Progenitor cell of endocrine pancreas (in vitro differentiated cells): ENCODE measurements at regions not wholly inside any gene's neighbourhood (a gene's known extent, or its start where the extent isn't known, plus 50 kb on each side); places are given as distances from the start of the nearest gene placed in this dataset.

Experiments
- DNase-seq: peaks from one replicate; pipeline ENCODE4 v3.0.0; 2021; ENCODE audit warnings: low spot score; ENCODE audit not compliant: unreplicated experiment
- H3K27ac Mint-ChIP-seq: 2 replicates; pipeline ENCODE4 v1.8.0; 2021; ENCODE audit warnings: mild to moderate bottlenecking, moderate library complexity, mixed read lengths
- H3K27me3 Mint-ChIP-seq: 2 replicates; pipeline ENCODE4 v1.8.0; 2021; ENCODE audit warnings: mixed read lengths
- H3K36me3 Mint-ChIP-seq: 2 replicates; pipeline ENCODE4 v1.8.0; 2022; ENCODE audit warnings: mixed read lengths; ENCODE audit not compliant: insufficient read depth
- H3K4me1 Mint-ChIP-seq: 2 replicates; pipeline ENCODE4 v1.8.0; 2021; ENCODE audit warnings: low read depth, mixed read lengths
- H3K4me3 Mint-ChIP-seq: 2 replicates; pipeline ENCODE4 v1.8.0; 2021; ENCODE audit warnings: low read depth, mild to moderate bottlenecking, moderate library complexity, mixed read lengths
- H3K9me3 Mint-ChIP-seq: 2 replicates; pipeline ENCODE4 v1.8.0; 2021; ENCODE audit warnings: low read depth, mixed read lengths
- TF ChIP-seq, protein P1 (sequence below): fragments of 200-600 bp; sonication (generic); IDR thresholded peaks from one replicate; pipeline ENCODE4 v1.5.0; 2021; ENCODE audit warnings: antibody characterized with exemption, mild to moderate bottlenecking; ENCODE audit not compliant: unreplicated experiment

- no peak overlapping the region for H3K4me3 Mint-ChIP-seq
These were observed 78.3 kb upstream of the C1orf174 start for GRCh38 chr1:3978196-3978989.

GRCh38 chr1:3978990-3979325, 78.9 kb upstream of the C1orf174 start:
- H3K9me3 Mint-ChIP-seq: no peaks in the 10 kb centered on the region

More at GRCh38 chr1:3978196-3978989, 78.3 kb upstream of the C1orf174 start:
- Mint-ChIP-seq H3K36me3 (no peaks in the 10 kb centered on the region), H3K27ac (no peak overlapping the region), H3K27me3 (peaks cover 9% of the 10 kb centered on the region), H3K9me3 (no peaks in the 10 kb centered on the region), H3K4me1 (no peaks in the 10 kb centered on the region)
- DNase-seq: no peak
- TF ChIP-seq, protein P1, sequence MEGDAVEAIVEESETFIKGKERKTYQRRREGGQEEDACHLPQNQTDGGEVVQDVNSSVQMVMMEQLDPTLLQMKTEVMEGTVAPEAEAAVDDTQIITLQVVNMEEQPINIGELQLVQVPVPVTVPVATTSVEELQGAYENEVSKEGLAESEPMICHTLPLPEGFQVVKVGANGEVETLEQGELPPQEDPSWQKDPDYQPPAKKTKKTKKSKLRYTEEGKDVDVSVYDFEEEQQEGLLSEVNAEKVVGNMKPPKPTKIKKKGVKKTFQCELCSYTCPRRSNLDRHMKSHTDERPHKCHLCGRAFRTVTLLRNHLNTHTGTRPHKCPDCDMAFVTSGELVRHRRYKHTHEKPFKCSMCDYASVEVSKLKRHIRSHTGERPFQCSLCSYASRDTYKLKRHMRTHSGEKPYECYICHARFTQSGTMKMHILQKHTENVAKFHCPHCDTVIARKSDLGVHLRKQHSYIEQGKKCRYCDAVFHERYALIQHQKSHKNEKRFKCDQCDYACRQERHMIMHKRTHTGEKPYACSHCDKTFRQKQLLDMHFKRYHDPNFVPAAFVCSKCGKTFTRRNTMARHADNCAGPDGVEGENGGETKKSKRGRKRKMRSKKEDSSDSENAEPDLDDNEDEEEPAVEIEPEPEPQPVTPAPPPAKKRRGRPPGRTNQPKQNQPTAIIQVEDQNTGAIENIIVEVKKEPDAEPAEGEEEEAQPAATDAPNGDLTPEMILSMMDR: no peak

GRCh38 chr1:3981261-3981660, 81.2 kb upstream of the C1orf174 start:
- no peaks in the 10 kb centered on the region for H3K9me3 Mint-ChIP-seq
- H3K27me3 Mint-ChIP-seq: peaks cover 4% of the 10 kb centered on the region
- H3K4me3 Mint-ChIP-seq: no peak overlapping the region
- H3K36me3 Mint-ChIP-seq: no peaks in the 10 kb centered on the region
- H3K4me1 Mint-ChIP-seq: no peaks in the 10 kb centered on the region
- H3K27ac Mint-ChIP-seq: no peak overlapping the region
- DNase-seq: no peak
- TF ChIP-seq, protein P1: no peak

More at GRCh38 chr1:3978990-3979325, 78.9 kb upstream of the C1orf174 start:
- DNase-seq: no peak
- no peaks in the 10 kb centered on the region for H3K36me3 Mint-ChIP-seq
- TF ChIP-seq, protein P1: no peak
- H3K4me3 Mint-ChIP-seq: no peak overlapping the region
- peaks cover 9% of the 10 kb centered on the region for H3K27me3 Mint-ChIP-seq
- H3K4me1 Mint-ChIP-seq: no peaks in the 10 kb centered on the region
- H3K27ac Mint-ChIP-seq: no peak overlapping the region

- H3K36me3 Mint-ChIP-seq: no peaks in the 10 kb centered on the region
- no peak overlapping the region for H3K27ac Mint-ChIP-seq
- no peak overlapping the region for H3K4me3 Mint-ChIP-seq
- DNase-seq: no peak
- TF ChIP-seq, protein P1: no peak
- no peaks in the 10 kb centered on the region for H3K27me3 Mint-ChIP-seq
- H3K9me3 Mint-ChIP-seq: no peaks in the 10 kb centered on the region
- no peaks in the 10 kb centered on the region for H3K4me1 Mint-ChIP-seq
These were observed 81.9 kb upstream of the C1orf174 start for GRCh38 chr1:3981746-3982505.

- H3K4me1 Mint-ChIP-seq: no peaks in the 10 kb centered on the region
- no peak overlapping the region for H3K27ac Mint-ChIP-seq
- no peaks in the 10 kb centered on the region for H3K9me3 Mint-ChIP-seq
- DNase-seq: no peak
- TF ChIP-seq, protein P1: no peak
- no peaks in the 10 kb centered on the region for H3K27me3 Mint-ChIP-seq
- H3K36me3 Mint-ChIP-seq: no peaks in the 10 kb centered on the region
- H3K4me3 Mint-ChIP-seq: no peak overlapping the region
These were observed 83.1 kb upstream of the C1orf174 start for GRCh38 chr1:3983181-3983580.
